Trophoblast cell (in vitro differentiated cells and primary cell): ENCODE measurements at regions not wholly inside any gene's neighbourhood (a gene's known extent, or its start where the extent isn't known, plus 50 kb on each side); places are given as distances from the start of the nearest gene placed in this dataset.
"Not testable (repeated sequence)": the region's sequence is repeated elsewhere in the genome, so short reads cannot be mapped to it uniquely, and the experiment has no call there.

Experiments
- DNase-seq, 2 donors: peaks; one replicate each; pipeline ENCODE4 v3.0.0-alpha.2; 2016
- H2AFZ ChIP-seq: 2 replicates; pipeline ENCODE4 v1.6.1; 2013; ENCODE audit warnings: low read length, moderate library complexity, mild to moderate bottlenecking; ENCODE audit not compliant: insufficient read depth, poor library complexity
- H2AK5ac ChIP-seq: 2 replicates; pipeline ENCODE4 v1.6.1; 2013; ENCODE audit warnings: mild to moderate bottlenecking, low read length
- H2BK120ac ChIP-seq: 2 replicates; pipeline ENCODE4 v1.6.1; 2013; ENCODE audit warnings: low read length, mild to moderate bottlenecking, moderate library complexity; ENCODE audit not compliant: insufficient read depth, poor library complexity
- H2BK12ac ChIP-seq: 2 replicates; pipeline ENCODE4 v1.6.1; 2013; ENCODE audit warnings: mild to moderate bottlenecking, low read length, moderate library complexity
- H2BK5ac ChIP-seq: 2 replicates; pipeline ENCODE4 v1.6.1; 2013; ENCODE audit warnings: low read length, low read depth, moderate library complexity, mild to moderate bottlenecking; ENCODE audit not compliant: poor library complexity
- H3K14ac ChIP-seq: 2 replicates; pipeline ENCODE4 v1.6.1; 2013; ENCODE audit warnings: mild to moderate bottlenecking, low read length
- H3K18ac ChIP-seq: 2 replicates; pipeline ENCODE4 v1.6.1; 2013; ENCODE audit warnings: mild to moderate bottlenecking, low read length
- H3K23ac ChIP-seq: 2 replicates; pipeline ENCODE4 v1.6.1; 2013; ENCODE audit warnings: low read length
- H3K27ac ChIP-seq: 2 replicates; pipeline ENCODE4 v1.5.1; 2013; ENCODE audit warnings: low read depth, mild to moderate bottlenecking, inconsistent platforms, low read length, moderate library complexity
- H3K27me3 ChIP-seq: 2 replicates; pipeline ENCODE4 v1.6.1; 2013; ENCODE audit warnings: inconsistent platforms, mild to moderate bottlenecking, low read length, moderate library complexity; ENCODE audit not compliant: insufficient read depth
- H3K36me3 ChIP-seq, 2 experiments: 1 replicate in 1 of 2; 2 replicates in 1 of 2; pipeline ENCODE4 v1.6.1; 2013; ENCODE audit warnings: low read length in 2 of 2, mild to moderate bottlenecking in 2 of 2, moderate library complexity in 1 of 2; ENCODE audit not compliant: insufficient read depth in 2 of 2, control insufficient read depth in 1 of 2
- H3K4ac ChIP-seq: 2 replicates; pipeline ENCODE4 v1.6.1; 2013; ENCODE audit warnings: low read depth, mild to moderate bottlenecking, low read length, moderate library complexity
- H3K4me1 ChIP-seq, 2 experiments: 1 replicate in 1 of 2; 2 replicates in 1 of 2; pipeline ENCODE4 v1.6.1; 2013; ENCODE audit warnings: low read length in 2 of 2, mild to moderate bottlenecking in 2 of 2, moderate library complexity in 1 of 2; ENCODE audit not compliant: insufficient read depth in 2 of 2, control insufficient read depth in 1 of 2
- H3K4me2 ChIP-seq: 2 replicates; pipeline ENCODE4 v1.6.1; 2013; ENCODE audit warnings: inconsistent platforms, mild to moderate bottlenecking, low read length, moderate library complexity
- H3K4me3 ChIP-seq: 2 replicates; pipeline ENCODE4 v1.5.1; 2013; ENCODE audit warnings: mild to moderate bottlenecking, low read depth, low read length, inconsistent platforms
- H3K79me1 ChIP-seq: one replicate; pipeline ENCODE4 v1.6.1; 2013; ENCODE audit warnings: low read length
- H3K79me2 ChIP-seq: 2 replicates; pipeline ENCODE4 v1.6.1; 2013; ENCODE audit warnings: low read length, mild to moderate bottlenecking; ENCODE audit not compliant: control insufficient read depth, insufficient read depth, poor library complexity
- H3K9ac ChIP-seq: 2 replicates; pipeline ENCODE4 v1.6.1; 2013; ENCODE audit warnings: mild to moderate bottlenecking, low read length
- H3K9me3 ChIP-seq: 2 replicates; pipeline ENCODE4 v1.6.1; 2013; ENCODE audit warnings: low read depth, mild to moderate bottlenecking, control low read depth, inconsistent platforms, low read length; ENCODE audit not compliant: insufficient read depth
- H4K12ac ChIP-seq: 2 replicates; pipeline ENCODE4 v1.6.1; 2013; ENCODE audit warnings: low read depth, mild to moderate bottlenecking, low read length, moderate library complexity
- H4K8ac ChIP-seq: 2 replicates; pipeline ENCODE4 v1.6.1; 2013; ENCODE audit warnings: low read depth, mild to moderate bottlenecking, low read length, moderate library complexity
- H4K91ac ChIP-seq: one replicate; pipeline ENCODE4 v1.6.1; 2013; ENCODE audit warnings: low read depth, mild to moderate bottlenecking, low read length, moderate library complexity
- WGBS: extraction: QIAGEN DNeasy Blood & Tissue Kit; methylation state at CpG from one replicate; pipeline ENCODE4 v1.1.7; 2013; ENCODE audit warnings: missing lambda C conversion rate; ENCODE audit not compliant: insufficient read length, insufficient coverage; ENCODE audit errors: extremely low coverage; 5-methylcytosine and 5-hydroxymethylcytosine counted together

DNA sequence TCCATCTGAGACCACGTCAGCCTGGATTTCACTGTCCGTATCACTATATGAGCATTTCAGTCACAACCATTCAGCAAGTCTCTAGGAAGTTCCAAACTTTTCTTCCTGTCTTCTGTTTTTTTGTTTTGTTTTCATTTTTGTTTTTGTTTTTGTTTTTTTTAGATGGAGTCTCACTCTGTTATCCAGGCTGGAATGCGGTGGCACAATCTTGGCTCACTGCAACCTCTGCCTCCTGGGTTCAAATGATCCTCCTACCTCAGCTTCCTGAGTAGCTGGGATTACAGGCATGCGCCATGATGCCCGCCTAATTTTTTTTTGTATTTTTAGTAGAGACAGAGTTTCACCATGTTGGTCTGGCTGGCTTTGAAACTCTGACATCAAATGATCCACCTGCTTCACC lies 1715.9 kb downstream of the SPATA31A7 start:
- not testable (repeated sequence) for H3K9me3 ChIP-seq
- no CpG with 5 or more reads among the region's 5 CpGs for WGBS

DNA sequence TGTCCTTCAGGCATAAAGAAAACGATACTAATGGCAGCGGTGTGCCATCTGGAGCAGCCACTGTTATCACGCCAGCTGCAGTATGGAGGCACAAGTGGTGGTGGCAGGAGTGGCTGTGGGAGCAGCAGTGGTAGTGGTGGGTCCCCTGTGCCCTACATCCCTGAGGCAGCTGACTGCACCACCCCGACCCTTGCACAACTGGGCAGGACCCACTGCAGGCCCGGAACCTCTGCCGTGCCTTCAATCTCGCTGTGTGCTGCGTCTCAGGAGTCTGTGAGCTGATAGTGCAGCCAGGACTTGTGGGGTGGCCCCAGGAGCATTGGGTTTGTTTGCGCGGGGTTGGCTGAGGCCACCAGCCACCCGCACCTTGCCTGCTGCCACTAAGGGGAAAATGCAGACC lies 1718.0 kb downstream of the SPATA31A7 start:
- not testable (repeated sequence) for H3K36me3 ChIP-seq, H3K27ac ChIP-seq, H2AK5ac ChIP-seq, H3K4me1 ChIP-seq, DNase-seq, H3K27me3 ChIP-seq, H2BK5ac ChIP-seq, H3K23ac ChIP-seq, H2AFZ ChIP-seq, H4K91ac ChIP-seq, H3K4ac ChIP-seq, H3K79me1 ChIP-seq, H3K4me2 ChIP-seq, H3K4me3 ChIP-seq, H3K9ac ChIP-seq, H3K14ac ChIP-seq, H4K8ac ChIP-seq, H2BK12ac ChIP-seq, H3K79me2 ChIP-seq, H4K12ac ChIP-seq, H2BK120ac ChIP-seq, H3K18ac ChIP-seq, H3K9me3 ChIP-seq
- no CpG with 5 or more reads among the region's 11 CpGs for WGBS

More for the DNA sequence above, 1715.9 kb downstream of the SPATA31A7 start:
- H3K14ac ChIP-seq, H2AFZ ChIP-seq, H4K12ac ChIP-seq, H3K9ac ChIP-seq, H3K4me3 ChIP-seq, H3K4ac ChIP-seq, H3K27ac ChIP-seq, H3K36me3 ChIP-seq, H3K27me3 ChIP-seq, H3K4me1 ChIP-seq, H2BK12ac ChIP-seq, H2AK5ac ChIP-seq, H3K4me2 ChIP-seq, H3K79me1 ChIP-seq, H4K8ac ChIP-seq, H2BK5ac ChIP-seq, H3K79me2 ChIP-seq, DNase-seq, H3K23ac ChIP-seq, H2BK120ac ChIP-seq, H4K91ac ChIP-seq, H3K18ac ChIP-seq: not testable (repeated sequence)

GRCh38 chr9:62908271-62908670 lies 1718.4 kb downstream of the SPATA31A7 start:
- WGBS: no CpG with 5 or more reads among the region's 4 CpGs
- H3K79me2 ChIP-seq: not testable (repeated sequence)

GRCh38 chr9:62909447-62909846 lies 1719.6 kb downstream of the SPATA31A7 start:
- H3K4ac ChIP-seq, H3K14ac ChIP-seq, DNase-seq, H3K79me1 ChIP-seq, H3K9ac ChIP-seq, H3K23ac ChIP-seq, H4K8ac ChIP-seq, H3K27me3 ChIP-seq, H2AFZ ChIP-seq, H3K4me3 ChIP-seq, H4K91ac ChIP-seq, H3K4me1 ChIP-seq, H4K12ac ChIP-seq, H2BK5ac ChIP-seq, H3K27ac ChIP-seq, H3K36me3 ChIP-seq, H3K4me2 ChIP-seq, H3K79me2 ChIP-seq, H2BK120ac ChIP-seq, H2AK5ac ChIP-seq, H3K9me3 ChIP-seq, H2BK12ac ChIP-seq, H3K18ac ChIP-seq: not testable (repeated sequence)
- WGBS: no CpG with 5 or more reads among the region's 8 CpGs

More at GRCh38 chr9:62908271-62908670, 1718.4 kb downstream of the SPATA31A7 start:
- not testable (repeated sequence) for H3K9me3 ChIP-seq, H3K18ac ChIP-seq, DNase-seq, H3K9ac ChIP-seq, H3K4me1 ChIP-seq, H2BK120ac ChIP-seq, H3K27ac ChIP-seq, H3K4me3 ChIP-seq, H3K36me3 ChIP-seq, H3K23ac ChIP-seq, H3K79me1 ChIP-seq, H4K91ac ChIP-seq, H3K4ac ChIP-seq, H3K4me2 ChIP-seq, H4K8ac ChIP-seq, H4K12ac ChIP-seq, H2AK5ac ChIP-seq, H2BK5ac ChIP-seq, H3K27me3 ChIP-seq, H2AFZ ChIP-seq, H2BK12ac ChIP-seq, H3K14ac ChIP-seq
